Vagina (tissue), 2 donors: ENCODE measurements at regions not wholly inside any gene's neighbourhood (a gene's known extent, or its start where the extent isn't known, plus 50 kb on each side); places are given as distances from the start of the nearest gene placed in this dataset.

Experiments used
- DNase-seq, 2 donors: peaks; one replicate each; pipeline ENCODE4 v3.0.0-alpha.2; 2017; ENCODE audit errors: extremely low spot score in 2 of 2
- H3K27ac ChIP-seq: fragments of 200-600 bp; sonication (generic); one replicate; pipeline ENCODE4 v1.5.1; 2019
- H3K27me3 ChIP-seq: fragments of 200-600 bp; sonication (generic); one replicate; pipeline ENCODE4 v1.5.1; 2019
- H3K36me3 ChIP-seq, 2 donors: fragments of 200-600 bp; sonication (generic); one replicate each; pipeline ENCODE4 v1.5.1; 2017 to 2019
- H3K4me1 ChIP-seq: fragments of 200-600 bp; sonication (generic); one replicate; pipeline ENCODE4 v1.5.1; 2019
- H3K4me3 ChIP-seq, 2 donors: fragments of 200-600 bp; sonication (generic); 1 replicate in 1 of 2; 2 replicates in 1 of 2; pipeline ENCODE4 v1.5.1; 2016 to 2019
- H3K9me3 ChIP-seq: fragments of 200-600 bp; sonication (generic); one replicate; pipeline ENCODE4 v1.5.1; 2019
- POLR2A ChIP-seq, 2 donors: fragments of 450-650 bp; IDR thresholded peaks; one replicate each; pipeline ENCODE4 v1.6.1; 2017; ENCODE audit warnings: antibody characterized with exemption in 2 of 2, mild to moderate bottlenecking in 2 of 2, moderate library complexity in 2 of 2
- POLR2AphosphoS5 ChIP-seq, 2 donors: sonication (generic); formaldehyde crosslinking; IDR thresholded peaks; one replicate each; pipeline ENCODE4 v1.9.0; 2017; ENCODE audit warnings: antibody characterized with exemption in 2 of 2, mild to moderate bottlenecking in 2 of 2, low read depth in 1 of 2; ENCODE audit not compliant: insufficient read depth in 1 of 2
- intact Hi-C: fragments of 100-400 bp; cut with DNase I; formaldehyde crosslinking; loops from one replicate; pipeline ENCODE4 v1.15.1; 2023
- TF ChIP-seq, protein P1 (sequence below), 3 experiments: fragments of 450-650 bp in 2 of 3; fragments of 200-600 bp in 1 of 3; sonication (generic) in 1 of 3; IDR thresholded peaks; one replicate each; pipeline ENCODE4 v1.5.1; 2017 to 2019; ENCODE audit warnings: antibody characterized with exemption in 3 of 3, mild to moderate bottlenecking in 2 of 3, moderate library complexity in 2 of 3

DNA sequence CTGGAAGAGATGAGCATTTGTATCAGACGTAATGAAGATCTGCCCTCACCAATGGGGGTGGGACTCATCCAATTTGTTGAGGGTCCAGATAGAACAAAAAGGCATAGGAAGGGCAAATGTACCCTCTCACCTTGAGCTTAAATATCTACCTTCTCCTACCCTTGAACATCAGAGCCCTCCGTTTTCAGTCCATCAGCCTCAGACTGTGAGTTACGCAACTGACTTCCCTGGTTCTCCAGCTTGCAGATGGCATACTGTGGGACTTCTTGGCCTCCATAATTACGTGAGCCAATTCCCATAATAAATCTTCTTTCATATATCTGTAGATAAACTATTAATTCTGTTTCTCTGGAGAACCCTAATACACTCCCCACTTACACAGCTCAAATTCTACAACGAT, 56.5 kb upstream of the GUCY1A1 start:
- H3K27ac ChIP-seq, result no peak overlapping the region
- no peaks in the 10 kb centered on the region for H3K4me1 ChIP-seq
- H3K9me3 ChIP-seq, result no peaks in the 10 kb centered on the region
- no peak overlapping the region for H3K4me3 ChIP-seq
- TF ChIP-seq POLR2A (IDR thresholded peaks at IDR 0.05), result no peak
- no peak for TF ChIP-seq POLR2AphosphoS5 (IDR thresholded peaks at IDR 0.05; ENCODE audit: insufficient read depth in 1 of 2, low read depth in 1 of 2)
- intact Hi-C loops, result no loop called here
- no peaks in the 10 kb centered on the region for H3K36me3 ChIP-seq
- no peak for DNase-seq
- no peaks in the 10 kb centered on the region for H3K27me3 ChIP-seq

DNA sequence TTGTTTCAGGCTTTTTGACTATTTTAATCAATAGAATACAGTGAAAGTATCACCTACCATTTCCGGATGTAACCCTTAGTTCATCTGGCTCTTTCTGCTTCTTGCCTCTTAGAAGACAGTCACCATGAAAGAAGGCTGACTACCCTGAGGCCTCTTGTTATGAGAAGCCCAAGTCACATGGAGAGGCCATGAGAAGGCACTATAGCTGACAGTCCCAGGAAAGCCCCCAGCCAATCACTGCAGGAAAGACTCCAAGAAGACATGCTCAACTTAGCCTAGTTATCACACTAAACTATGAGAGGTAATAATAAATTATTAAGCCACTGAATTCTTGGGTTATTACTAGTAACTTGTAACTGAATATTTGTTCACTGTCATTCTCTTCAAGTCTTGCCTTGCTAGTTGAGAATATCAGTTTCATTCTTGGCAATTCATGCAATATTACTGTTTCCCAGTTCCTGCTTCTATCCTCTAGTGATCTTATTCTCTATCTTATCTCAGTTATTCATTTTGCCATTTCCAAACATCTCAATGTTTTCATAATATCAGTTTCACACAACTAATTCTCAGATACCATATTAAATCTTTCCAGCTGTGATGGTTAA, 57.1 kb upstream of the GUCY1A1 start:
- Histone ChIP-seq H3K27ac (no peak overlapping the region), H3K4me3 (no peak overlapping the region), H3K4me1 (no peaks in the 10 kb centered on the region), H3K27me3 (no peaks in the 10 kb centered on the region), H3K9me3 (no peaks in the 10 kb centered on the region), H3K36me3 (no peaks in the 10 kb centered on the region)
- intact Hi-C loops, result loop anchor here (10.0 kb wide), 1 partner anchor 55 kb away; the partner anchor contains the start of gene GUCY1A1
- no peak for DNase-seq
- TF ChIP-seq POLR2A (IDR thresholded peaks at IDR 0.05), result no peak
- TF ChIP-seq, protein P1, sequence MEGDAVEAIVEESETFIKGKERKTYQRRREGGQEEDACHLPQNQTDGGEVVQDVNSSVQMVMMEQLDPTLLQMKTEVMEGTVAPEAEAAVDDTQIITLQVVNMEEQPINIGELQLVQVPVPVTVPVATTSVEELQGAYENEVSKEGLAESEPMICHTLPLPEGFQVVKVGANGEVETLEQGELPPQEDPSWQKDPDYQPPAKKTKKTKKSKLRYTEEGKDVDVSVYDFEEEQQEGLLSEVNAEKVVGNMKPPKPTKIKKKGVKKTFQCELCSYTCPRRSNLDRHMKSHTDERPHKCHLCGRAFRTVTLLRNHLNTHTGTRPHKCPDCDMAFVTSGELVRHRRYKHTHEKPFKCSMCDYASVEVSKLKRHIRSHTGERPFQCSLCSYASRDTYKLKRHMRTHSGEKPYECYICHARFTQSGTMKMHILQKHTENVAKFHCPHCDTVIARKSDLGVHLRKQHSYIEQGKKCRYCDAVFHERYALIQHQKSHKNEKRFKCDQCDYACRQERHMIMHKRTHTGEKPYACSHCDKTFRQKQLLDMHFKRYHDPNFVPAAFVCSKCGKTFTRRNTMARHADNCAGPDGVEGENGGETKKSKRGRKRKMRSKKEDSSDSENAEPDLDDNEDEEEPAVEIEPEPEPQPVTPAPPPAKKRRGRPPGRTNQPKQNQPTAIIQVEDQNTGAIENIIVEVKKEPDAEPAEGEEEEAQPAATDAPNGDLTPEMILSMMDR (IDR thresholded peaks at IDR 0.05), result no peak
- no peak for TF ChIP-seq POLR2AphosphoS5 (IDR thresholded peaks at IDR 0.05; ENCODE audit: insufficient read depth in 1 of 2, low read depth in 1 of 2)

DNA sequence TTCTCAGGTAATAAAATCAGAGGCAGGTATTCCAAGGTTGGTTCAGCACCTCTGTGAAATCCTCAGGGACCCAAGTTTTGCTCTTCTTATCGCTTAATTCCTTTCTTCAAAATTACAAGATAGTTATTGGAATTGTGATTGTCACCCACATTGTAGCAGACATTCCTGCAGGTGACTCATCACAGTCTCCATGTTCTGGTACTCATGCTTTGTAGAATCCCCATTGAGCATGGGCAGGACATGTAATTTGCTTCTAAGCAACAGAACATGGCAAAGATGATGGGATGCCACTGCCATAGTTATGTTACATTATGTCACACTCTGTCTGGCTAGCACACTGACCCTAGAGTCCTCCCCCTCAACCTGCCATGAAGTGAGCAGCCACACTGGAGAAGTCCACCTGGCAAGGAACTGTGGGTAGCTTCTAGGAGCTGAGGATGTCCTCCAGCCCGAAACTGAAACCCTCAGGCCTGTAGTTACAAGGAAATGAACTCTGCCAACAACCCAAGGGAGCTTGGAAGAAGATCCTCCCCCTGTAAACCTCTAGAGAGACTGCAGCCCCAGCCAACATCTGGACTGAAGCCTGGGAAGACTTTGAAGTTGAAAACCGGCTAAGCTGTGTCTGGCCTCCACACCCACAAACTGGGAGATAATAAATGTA, 58.3 kb upstream of the GUCY1A1 start:
- Histone ChIP-seq H3K27me3 (no peaks in the 10 kb centered on the region), H3K36me3 (no peaks in the 10 kb centered on the region), H3K9me3 (no peaks in the 10 kb centered on the region), H3K27ac (no peak overlapping the region), H3K4me3 (no peak overlapping the region), H3K4me1 (no peaks in the 10 kb centered on the region)
- DNase-seq, result no peak
- no peak for TF ChIP-seq POLR2AphosphoS5 (IDR thresholded peaks at IDR 0.05; ENCODE audit: insufficient read depth in 1 of 2, low read depth in 1 of 2)
- TF ChIP-seq POLR2A (IDR thresholded peaks at IDR 0.05), result no peak
- TF ChIP-seq, protein P1 (IDR thresholded peaks at IDR 0.05), result no peak
- intact Hi-C loops, result loop anchor here (10.0 kb wide), 1 partner anchor 56 kb away; the partner anchor contains the start of gene GUCY1A1

DNA sequence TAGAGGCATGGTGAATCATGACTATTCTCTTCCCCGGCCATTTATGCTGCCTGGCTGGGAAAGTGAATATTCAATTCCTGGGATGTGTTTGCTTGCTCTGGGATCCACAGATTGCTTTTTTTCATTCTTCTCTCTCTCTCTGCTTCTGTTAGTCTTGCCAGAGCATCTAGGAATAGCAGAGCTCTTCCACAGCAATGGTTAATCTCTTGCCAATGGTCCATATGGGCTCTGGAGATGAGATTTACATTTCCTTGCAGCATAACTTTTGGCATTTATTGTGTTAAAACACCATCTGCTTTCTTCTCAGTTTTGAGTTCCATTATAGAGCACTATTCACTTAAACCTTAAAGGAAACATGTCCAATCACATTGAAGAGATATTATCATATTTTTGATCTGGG, 59.2 kb upstream of the GUCY1A1 start:
- no peaks in the 10 kb centered on the region for H3K9me3 ChIP-seq
- TF ChIP-seq POLR2AphosphoS5 (IDR thresholded peaks at IDR 0.05; ENCODE audit: insufficient read depth in 1 of 2, low read depth in 1 of 2), result no peak
- TF ChIP-seq, protein P1 (IDR thresholded peaks at IDR 0.05), result no peak
- H3K4me3 ChIP-seq, result no peak overlapping the region
- H3K27me3 ChIP-seq, result no peaks in the 10 kb centered on the region
- no peak overlapping the region for H3K27ac ChIP-seq
- H3K36me3 ChIP-seq, result no peaks in the 10 kb centered on the region
- no peaks in the 10 kb centered on the region for H3K4me1 ChIP-seq
- intact Hi-C loops, result loop anchor here (10.0 kb wide), 1 partner anchor 57 kb away; the partner anchor contains the start of gene GUCY1A1
- DNase-seq, result no peak

DNA sequence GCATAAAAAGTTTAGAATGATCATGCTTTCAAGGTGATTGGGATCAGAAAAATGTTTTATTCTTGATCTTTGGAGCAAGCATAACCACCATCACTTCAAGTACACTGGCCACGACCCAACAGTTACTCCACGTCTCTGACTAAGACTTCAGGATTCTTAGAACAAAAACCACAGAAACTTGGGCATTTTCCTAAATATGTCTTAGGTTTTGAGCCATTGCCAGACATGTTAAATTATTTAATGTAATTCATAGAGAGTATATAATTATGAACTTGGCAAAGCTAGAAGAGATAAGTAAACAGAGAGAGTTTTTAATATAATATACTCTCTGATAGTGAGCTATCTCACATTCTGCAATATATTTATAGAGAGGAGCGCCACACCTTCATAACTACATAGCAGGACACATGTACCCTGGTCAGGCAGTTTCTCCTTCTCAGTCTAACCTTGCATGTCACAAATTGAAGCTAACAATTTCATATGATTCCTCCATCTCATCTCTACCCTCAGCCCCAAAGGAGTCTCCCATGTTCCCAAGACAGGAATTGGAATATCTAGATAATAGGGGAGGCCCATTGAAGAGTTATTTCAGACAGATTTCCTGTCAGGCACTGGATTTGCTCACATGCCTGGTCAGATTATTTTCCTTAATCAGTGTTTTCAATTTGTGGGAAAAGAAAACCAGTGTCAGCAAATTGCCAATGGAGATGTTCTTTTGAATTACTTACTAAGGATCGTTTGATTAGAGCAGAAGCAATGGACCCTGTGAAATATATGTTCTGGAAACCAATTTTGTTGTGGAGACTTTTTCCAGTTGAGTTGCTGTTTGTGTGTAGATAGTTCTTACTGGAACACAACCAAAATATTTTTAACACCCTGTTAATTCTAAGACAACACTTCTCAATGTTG, 61.7 kb upstream of the GUCY1A1 start:
- DNase-seq, result no peak
- no peaks in the 10 kb centered on the region for H3K36me3 ChIP-seq
- TF ChIP-seq, protein P1 (IDR thresholded peaks at IDR 0.05), result no peak
- TF ChIP-seq POLR2A (IDR thresholded peaks at IDR 0.05) (no peak), POLR2AphosphoS5 (IDR thresholded peaks at IDR 0.05; ENCODE audit: insufficient read depth in 1 of 2, low read depth in 1 of 2) (no peak)
- H3K27me3 ChIP-seq, result no peaks in the 10 kb centered on the region
- intact Hi-C loops, result loop anchor here (10.0 kb wide), 1 partner anchor 60 kb away; the partner anchor contains the start of gene GUCY1A1
- no peaks in the 10 kb centered on the region for H3K4me1 ChIP-seq
- H3K27ac ChIP-seq, result no peak overlapping the region
- H3K9me3 ChIP-seq, result no peaks in the 10 kb centered on the region
- no peak overlapping the region for H3K4me3 ChIP-seq
